Neural progenitor cell (in vitro differentiated cells): ENCODE measurements at regions not wholly inside any gene's neighbourhood (a gene's known extent, or its start where the extent isn't known, plus 50 kb on each side); places are given as distances from the start of the nearest gene placed in this dataset.

ENCODE experiments used
- DNase-seq: peaks from one replicate; pipeline ENCODE4 v3.0.0-alpha.2; 2016; ENCODE audit warnings: low spot score
- H2AFZ ChIP-seq: fragments of 200-600 bp; sonication (generic); replicated peaks from 2 replicates; pipeline ENCODE4 v1.6.1; 2016; ENCODE audit warnings: antibody characterized with exemption
- H3F3A ChIP-seq: fragments of 200-600 bp; sonication (generic); 2 replicates; pipeline ENCODE4 v1.6.1; 2016; ENCODE audit warnings: antibody characterized with exemption, low read depth
- H3K27ac ChIP-seq: fragments of 200-600 bp; sonication (generic); 2 replicates; pipeline ENCODE4 v1.5.1; 2016; ENCODE audit warnings: mild to moderate bottlenecking
- H3K27me3 ChIP-seq: fragments of 200-600 bp; sonication (generic); 2 replicates; pipeline ENCODE4 v1.6.1; 2016; ENCODE audit warnings: mild to moderate bottlenecking, moderate library complexity
- H3K36me3 ChIP-seq: fragments of 200-600 bp; sonication (generic); 2 replicates; pipeline ENCODE4 v1.5.1; 2016
- H3K4me1 ChIP-seq: fragments of 200-600 bp; sonication (generic); 2 replicates; pipeline ENCODE4 v1.6.1; 2016; ENCODE audit warnings: mixed run types
- H3K4me2 ChIP-seq: fragments of 200-600 bp; sonication (generic); 2 replicates; pipeline ENCODE4 v1.6.1; 2016
- H3K4me3 ChIP-seq: fragments of 200-600 bp; sonication (generic); 2 replicates; pipeline ENCODE4 v1.5.1; 2016
- H3K79me2 ChIP-seq: fragments of 200-600 bp; sonication (generic); 2 replicates; pipeline ENCODE4 v1.6.1; 2016; ENCODE audit warnings: low read depth
- H3K9ac ChIP-seq: fragments of 200-600 bp; sonication (generic); 2 replicates; pipeline ENCODE4 v1.6.1; 2016
- H3K9me3 ChIP-seq: fragments of 200-600 bp; sonication (generic); 2 replicates; pipeline ENCODE4 v1.5.1; 2016; ENCODE audit warnings: low read depth
- H4K20me1 ChIP-seq: fragments of 200-600 bp; sonication (generic); 2 replicates; pipeline ENCODE4 v1.6.1; 2016; ENCODE audit warnings: low read depth
- H3K27ac Mint-ChIP-seq: 3 replicates; pipeline ENCODE4 v1.8.0; 2021; ENCODE audit warnings: mixed read lengths
- H3K27me3 Mint-ChIP-seq: 2 replicates; pipeline ENCODE4 v1.8.0; 2022; ENCODE audit warnings: low read depth, mild to moderate bottlenecking, inconsistent platforms, moderate library complexity, mixed read lengths; ENCODE audit not compliant: insufficient read depth
- H3K36me3 Mint-ChIP-seq: 3 replicates; pipeline ENCODE4 v1.8.0; 2021; ENCODE audit warnings: mixed read lengths
- H3K4me1 Mint-ChIP-seq: 3 replicates; pipeline ENCODE4 v1.8.0; 2021; ENCODE audit warnings: mixed read lengths
- H3K4me3 Mint-ChIP-seq: 3 replicates; pipeline ENCODE4 v1.8.0; 2021; ENCODE audit warnings: mild to moderate bottlenecking, moderate library complexity, mixed read lengths
- H3K9me3 Mint-ChIP-seq: 3 replicates; pipeline ENCODE4 v1.8.0; 2020; ENCODE audit warnings: mixed read lengths
- CTCF ChIP-seq: fragments of 200-600 bp; sonication (generic); IDR thresholded peaks from 2 replicates; pipeline ENCODE4 v1.5.1; 2017; ENCODE audit warnings: antibody characterized with exemption, mild to moderate bottlenecking
- EZH2 ChIP-seq: fragments of 200-600 bp; sonication (generic); IDR thresholded peaks from 2 replicates; pipeline ENCODE4 v1.6.1; 2017; ENCODE audit warnings: antibody characterized with exemption, mild to moderate bottlenecking, moderate library complexity
- EZH2phosphoT487 ChIP-seq: fragments of 200-600 bp; sonication (generic); IDR thresholded peaks from 2 replicates; pipeline ENCODE4 v1.6.1; 2017; ENCODE audit warnings: antibody characterized with exemption

GRCh38 chr2:136332436-136333095 is 214.6 kb upstream of the CXCR4 start:
- peaks cover 6% of the 10 kb centered on the region for H3F3A ChIP-seq

GRCh38 chr2:136331226-136331625 is 213.3 kb upstream of the CXCR4 start:
- TF ChIP-seq CTCF = no peak
- TF ChIP-seq EZH2phosphoT487 = no peak
- TF ChIP-seq EZH2 = no peak
- no peak overlapping the region for H3K4me3 ChIP-seq
- H3K36me3 ChIP-seq = no peaks in the 10 kb centered on the region
- H4K20me1 ChIP-seq = no peaks in the 10 kb centered on the region
- Mint-ChIP-seq H3K36me3 (no peaks in the 10 kb centered on the region), H3K4me1 (peaks cover 12% of the 10 kb centered on the region), H3K4me3 (no peak overlapping the region), H3K9me3 (peaks cover 6% of the 10 kb centered on the region), H3K27ac (no peak overlapping the region), H3K27me3 (peaks cover 6% of the 10 kb centered on the region)
- H3K4me1 ChIP-seq = peaks cover 20% of the 10 kb centered on the region
- no peaks in the 10 kb centered on the region for H3K79me2 ChIP-seq
- DNase-seq = no peak
- no peak overlapping the region for H3K27ac ChIP-seq
- H2AFZ ChIP-seq = no peak overlapping the region
- H3K9ac ChIP-seq = no peak overlapping the region
- H3K9me3 ChIP-seq = no peaks in the 10 kb centered on the region
- H3F3A ChIP-seq = peaks cover 6% of the 10 kb centered on the region
- no peak overlapping the region for H3K4me2 ChIP-seq
- H3K27me3 ChIP-seq = no peaks in the 10 kb centered on the region

More at GRCh38 chr2:136332436-136333095, 214.6 kb upstream of the CXCR4 start:
- Mint-ChIP-seq H3K4me3 (no peak overlapping the region), H3K9me3 (peaks cover 6% of the 10 kb centered on the region), H3K27me3 (peaks cover 6% of the 10 kb centered on the region), H3K27ac (no peak overlapping the region), H3K36me3 (no peaks in the 10 kb centered on the region), H3K4me1 (peaks cover 6% of the 10 kb centered on the region)
- no peaks in the 10 kb centered on the region for H3K27me3 ChIP-seq
- no peak overlapping the region for H2AFZ ChIP-seq
- no peaks in the 10 kb centered on the region for H4K20me1 ChIP-seq
- no peaks in the 10 kb centered on the region for H3K36me3 ChIP-seq
- no peak for DNase-seq
- H3K4me2 ChIP-seq = no peak overlapping the region
- no peaks in the 10 kb centered on the region for H3K79me2 ChIP-seq
- no peak overlapping the region for H3K4me3 ChIP-seq
- H3K27ac ChIP-seq = no peak overlapping the region
- no peaks in the 10 kb centered on the region for H3K9me3 ChIP-seq
- peaks cover 12% of the 10 kb centered on the region for H3K4me1 ChIP-seq
- H3K9ac ChIP-seq = no peak overlapping the region
- TF ChIP-seq EZH2 (no peak), EZH2phosphoT487 (no peak)

- peaks cover 3% of the 10 kb centered on the region for H3K27me3 Mint-ChIP-seq
- peaks cover 6% of the 10 kb centered on the region for H3K9me3 Mint-ChIP-seq
- Histone ChIP-seq H3K9me3 (no peaks in the 10 kb centered on the region), H3K36me3 (no peaks in the 10 kb centered on the region), H3K27ac (no peak overlapping the region), H3K4me1 (peaks cover 20% of the 10 kb centered on the region), H4K20me1 (no peaks in the 10 kb centered on the region), H2AFZ (peak overlapping the region; percentile 57), H3K27me3 (no peaks in the 10 kb centered on the region), H3K4me2 (no peak overlapping the region), H3F3A (peaks cover 6% of the 10 kb centered on the region), H3K4me3 (no peak overlapping the region), H3K79me2 (no peaks in the 10 kb centered on the region), H3K9ac (no peak overlapping the region)
- H3K36me3 Mint-ChIP-seq = peaks cover 2% of the 10 kb centered on the region
- H3K4me3 Mint-ChIP-seq = no peak overlapping the region
- no peak for DNase-seq
- TF ChIP-seq EZH2phosphoT487 (no peak), CTCF (no peak), EZH2 (no peak)
- no peak overlapping the region for H3K27ac Mint-ChIP-seq
- peaks cover 12% of the 10 kb centered on the region for H3K4me1 Mint-ChIP-seq
Measured at GRCh38 chr2:136328207-136328795, 210.4 kb upstream of the CXCR4 start.
